CD4-positive, alpha-beta T cell treated with Interleukin-17A for 1 hour (primary cell): ENCODE measurements at regions not wholly inside any gene's neighbourhood (a gene's known extent, or its start where the extent isn't known, plus 50 kb on each side); places are given as distances from the start of the nearest gene placed in this dataset.

Source experiments
- DNase-seq: peaks from one replicate; pipeline ENCODE4 v3.0.0-alpha.2; 2020

GRCh38 chr11:131242476-131243000, 127.9 kb upstream of the NTM start:
- no peak for DNase-seq

GRCh38 chr11:131246156-131246555, 124.3 kb upstream of the NTM start:
- no peak for DNase-seq

- no peak for DNase-seq
These were observed 123.8 kb upstream of the NTM start for GRCh38 chr11:131246663-131247062.

- no peak for DNase-seq
These were observed 121.8 kb upstream of the NTM start for GRCh38 chr11:131248588-131248987.

- DNase-seq, result no peak
These were observed 117.2 kb upstream of the NTM start for GRCh38 chr11:131253142-131253655.

- DNase-seq, result no peak
These were observed 116.7 kb upstream of the NTM start for GRCh38 chr11:131253656-131254151.

- DNase-seq, result no peak
These were observed 116.2 kb upstream of the NTM start for GRCh38 chr11:131254254-131254653.

GRCh38 chr11:131274233-131274632, 96.2 kb upstream of the NTM start:
- no peak for DNase-seq

GRCh38 chr11:131275580-131275979, 94.8 kb upstream of the NTM start:
- no peak for DNase-seq

GRCh38 chr11:131278472-131278871, 91.9 kb upstream of the NTM start:
- DNase-seq, result no peak

GRCh38 chr11:131279654-131280384, 90.6 kb upstream of the NTM start:
- no peak for DNase-seq

GRCh38 chr11:131281316-131281715, 89.1 kb upstream of the NTM start:
- DNase-seq, result no peak

- no peak for DNase-seq
These were observed 86.4 kb upstream of the NTM start for GRCh38 chr11:131284041-131284440.

- DNase-seq, result no peak
These were observed 81.8 kb upstream of the NTM start for GRCh38 chr11:131288521-131289091.

- DNase-seq, result no peak
These were observed 80.2 kb upstream of the NTM start for GRCh38 chr11:131290185-131290584.

- DNase-seq, result no peak
These were observed 74.4 kb upstream of the NTM start for GRCh38 chr11:131295986-131296385.

- no peak for DNase-seq
These were observed 73.0 kb upstream of the NTM start for GRCh38 chr11:131297441-131297840.

GRCh38 chr11:131299598-131300438, 70.6 kb upstream of the NTM start:
- no peak for DNase-seq

GRCh38 chr11:131300439-131300717, 70.0 kb upstream of the NTM start:
- DNase-seq, result no peak

- DNase-seq, result no peak
These were observed 69.1 kb upstream of the NTM start for GRCh38 chr11:131301306-131301705.

GRCh38 chr11:131302836-131303235, 67.6 kb upstream of the NTM start:
- DNase-seq, result no peak

GRCh38 chr11:131303611-131304119, 66.8 kb upstream of the NTM start:
- DNase-seq, result no peak

- DNase-seq, result no peak
These were observed 65.4 kb upstream of the NTM start for GRCh38 chr11:131305005-131305404.
